GM19240 (cell line): ENCODE measurements at regions not wholly inside any gene's neighbourhood (a gene's known extent, or its start where the extent isn't known, plus 50 kb on each side); places are given as distances from the start of the nearest gene placed in this dataset.

Source experiments
- DNase-seq: peaks from one replicate; pipeline ENCODE4 v3.0.0; 2011; ENCODE audit warnings: low spot score; ENCODE audit not compliant: insufficient read length

DNA sequence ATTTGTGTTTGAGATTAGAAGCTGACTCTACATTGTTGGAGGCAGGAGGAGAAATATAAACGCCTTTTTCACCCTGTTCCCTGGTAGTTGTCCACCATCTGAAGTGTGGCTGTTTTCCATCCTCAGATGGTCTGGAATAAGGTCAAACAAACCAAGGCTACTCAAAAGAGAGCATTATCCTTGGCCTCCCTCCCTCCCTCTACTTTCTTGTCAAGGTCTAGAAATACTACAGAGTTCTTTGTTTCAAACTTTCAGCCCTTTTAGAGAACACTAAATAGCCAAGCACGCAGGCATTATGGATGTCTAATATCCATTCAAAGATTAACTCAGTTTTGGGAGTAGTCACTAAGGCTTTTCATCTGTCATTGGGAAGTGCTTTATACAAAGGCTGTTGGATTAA is 215.8 kb upstream of the ITGA4 start:
- no peak for DNase-seq

DNA sequence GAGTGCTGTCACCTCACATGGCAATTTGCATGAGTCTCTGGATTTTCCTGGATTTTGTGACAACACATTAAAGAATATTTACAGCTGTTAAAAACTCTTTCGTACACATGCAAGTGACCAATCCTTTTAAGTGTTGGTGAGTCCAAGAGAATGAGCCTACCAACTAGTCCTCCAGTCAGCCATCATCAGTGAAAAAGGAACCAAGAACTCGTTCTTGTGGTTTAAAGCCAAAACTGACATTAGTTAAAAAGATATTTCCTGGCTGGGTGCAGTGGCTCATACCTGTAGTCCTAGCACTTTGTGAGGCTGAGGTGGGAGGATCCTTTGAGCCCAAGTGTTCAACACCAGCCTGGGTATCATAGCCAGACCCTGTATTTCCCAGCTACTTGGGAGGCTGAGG is 215.4 kb upstream of the ITGA4 start:
- DNase-seq = peak; percentile 15

- no peak for DNase-seq
Measured at GRCh38 chr2:181242262-181242661, 214.9 kb upstream of the ITGA4 start.

DNA sequence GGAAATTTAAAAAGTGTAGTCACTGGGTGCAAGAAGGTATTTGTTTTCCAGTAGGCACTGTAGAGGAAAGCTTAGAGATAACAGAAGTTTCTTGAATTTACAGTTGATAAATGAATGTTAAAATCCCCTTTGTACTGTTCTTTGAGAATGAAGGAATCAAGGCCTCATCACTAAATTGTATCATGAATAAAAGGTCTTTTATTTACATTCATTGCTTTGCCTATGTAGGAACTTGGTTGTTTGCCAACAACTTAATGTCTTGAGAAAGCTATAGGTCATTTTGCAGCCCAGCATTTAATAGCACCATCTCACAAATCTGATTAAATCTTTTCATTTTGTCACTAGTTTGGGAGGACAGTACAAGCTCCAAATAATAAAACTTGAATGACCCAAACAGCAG is 213.9 kb upstream of the ITGA4 start:
- DNase-seq = no peak

GRCh38 chr2:181250691-181251090 is 206.5 kb upstream of the ITGA4 start:
- no peak for DNase-seq

DNA sequence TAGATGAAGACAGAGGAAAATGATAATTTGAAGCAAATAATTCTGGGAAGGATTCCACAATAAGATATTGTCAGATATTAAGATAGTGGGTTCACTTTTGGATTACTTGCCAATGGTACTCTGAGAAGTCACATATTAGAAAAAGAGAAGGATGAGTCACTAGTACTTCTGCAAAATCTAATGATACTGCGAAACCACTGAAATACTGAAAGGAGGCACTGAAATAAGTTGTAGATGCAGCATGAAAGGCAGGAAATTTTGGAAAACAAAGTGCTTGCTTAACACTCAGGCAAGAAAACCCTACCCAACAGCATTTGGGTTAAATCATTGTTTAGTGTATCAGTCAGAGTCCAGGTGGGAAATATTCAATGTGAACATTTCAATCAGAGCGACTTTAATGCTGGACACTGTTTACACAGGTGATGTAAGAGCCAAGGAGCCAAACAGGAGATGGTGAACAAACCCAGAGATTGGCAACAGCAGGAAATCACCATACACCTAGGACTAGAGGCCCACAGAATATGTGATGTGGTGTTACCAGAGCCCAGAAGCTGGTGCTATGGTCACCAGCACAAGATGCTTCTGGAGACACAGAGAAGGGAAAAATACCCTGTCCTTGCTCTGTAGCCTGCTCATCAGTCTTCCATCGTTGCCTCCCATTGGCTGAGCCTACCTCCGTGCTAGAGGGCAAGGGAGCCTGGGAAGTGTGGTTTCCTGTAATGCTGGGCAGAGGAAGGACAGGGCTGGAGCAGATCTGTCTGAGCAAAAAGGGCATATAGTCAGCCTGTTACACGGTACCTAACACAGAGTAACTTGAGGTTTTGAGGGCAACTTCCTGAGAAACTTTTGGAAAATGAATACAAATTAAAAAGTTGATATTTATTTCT is 204.7 kb upstream of the ITGA4 start:
- DNase-seq = no peak

- DNase-seq = no peak
Measured at GRCh38 chr2:181253438-181253837, 203.7 kb upstream of the ITGA4 start.

GRCh38 chr2:181255651-181256050 is 201.5 kb upstream of the ITGA4 start:
- no peak for DNase-seq

GRCh38 chr2:181258720-181259119 is 198.5 kb upstream of the ITGA4 start:
- no peak for DNase-seq

DNA sequence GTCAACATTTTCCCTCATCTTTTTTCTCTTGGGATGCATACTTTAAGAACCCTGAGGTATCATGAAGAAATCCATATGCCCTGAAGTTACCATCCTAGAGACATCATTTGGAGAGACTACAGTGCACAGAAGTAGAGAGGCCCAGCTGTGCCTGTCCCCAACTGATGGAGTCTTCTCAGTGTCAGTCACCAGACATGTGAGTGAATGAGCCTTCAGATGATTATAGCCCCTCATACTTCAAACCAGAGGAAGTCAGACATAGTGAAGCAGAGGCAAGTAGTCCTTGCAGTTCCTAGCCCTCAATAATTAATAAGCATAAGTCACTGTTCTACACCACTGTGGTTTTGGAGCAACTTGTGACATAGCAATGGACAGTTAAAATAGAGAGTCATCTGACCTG is 194.4 kb upstream of the ITGA4 start:
- DNase-seq = no peak

- no peak for DNase-seq
Measured at GRCh38 chr2:181264001-181264400, 193.2 kb upstream of the ITGA4 start.

- no peak for DNase-seq
Measured at GRCh38 chr2:181264441-181264840, 192.7 kb upstream of the ITGA4 start.

DNA sequence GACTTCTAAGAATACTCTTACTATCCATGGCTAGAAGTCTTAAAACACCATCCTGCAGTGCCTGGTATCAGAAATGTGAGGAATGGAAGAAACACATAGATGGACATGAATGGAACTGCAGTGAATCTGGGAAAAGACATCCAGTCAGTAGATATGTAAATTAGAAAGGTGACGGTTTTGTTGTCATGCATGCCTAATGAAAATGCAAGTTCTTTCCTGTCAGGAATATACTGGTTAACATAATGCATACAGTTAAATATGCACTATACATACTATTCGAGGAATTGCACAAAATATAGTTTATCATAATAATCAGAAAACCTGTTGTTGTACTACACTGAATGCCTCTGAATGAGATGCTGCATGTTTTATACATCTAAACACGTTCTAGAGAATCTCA is 190.6 kb upstream of the ITGA4 start:
- no peak for DNase-seq

DNA sequence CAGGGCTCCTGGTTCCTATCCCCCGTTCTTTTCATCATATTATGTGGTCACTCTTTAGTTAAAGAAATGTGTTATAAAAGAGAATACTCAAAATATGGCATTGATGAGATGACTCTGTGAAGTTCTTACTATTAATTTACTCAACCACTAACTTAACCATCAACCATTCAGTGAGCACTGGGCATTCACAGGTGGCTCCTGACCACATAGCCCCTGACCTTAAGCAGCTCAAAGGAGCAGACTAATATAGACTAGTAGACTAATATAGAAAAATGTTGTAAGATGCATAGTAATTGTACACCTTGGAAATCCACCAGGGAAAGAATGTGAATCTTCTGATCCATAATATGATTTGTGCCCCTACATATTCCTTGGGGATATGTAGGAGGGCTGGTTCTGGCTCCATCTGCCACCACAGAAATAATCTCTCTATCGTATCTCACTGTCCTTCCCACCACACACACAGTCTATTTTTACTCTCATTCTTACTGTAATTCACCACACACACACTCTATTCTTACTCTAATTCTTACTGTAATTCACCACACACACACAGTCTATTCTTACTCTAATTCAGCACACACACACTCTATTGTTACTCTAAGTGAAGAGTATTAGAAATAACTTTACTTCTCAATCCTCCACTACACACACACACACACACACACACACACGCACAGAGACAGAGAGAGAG is 188.9 kb upstream of the ITGA4 start:
- no peak for DNase-seq

- no peak for DNase-seq
Measured at GRCh38 chr2:181273986-181274385, 183.2 kb upstream of the ITGA4 start.

- no peak for DNase-seq
Measured at GRCh38 chr2:181275643-181276070, 181.5 kb upstream of the ITGA4 start.

DNA sequence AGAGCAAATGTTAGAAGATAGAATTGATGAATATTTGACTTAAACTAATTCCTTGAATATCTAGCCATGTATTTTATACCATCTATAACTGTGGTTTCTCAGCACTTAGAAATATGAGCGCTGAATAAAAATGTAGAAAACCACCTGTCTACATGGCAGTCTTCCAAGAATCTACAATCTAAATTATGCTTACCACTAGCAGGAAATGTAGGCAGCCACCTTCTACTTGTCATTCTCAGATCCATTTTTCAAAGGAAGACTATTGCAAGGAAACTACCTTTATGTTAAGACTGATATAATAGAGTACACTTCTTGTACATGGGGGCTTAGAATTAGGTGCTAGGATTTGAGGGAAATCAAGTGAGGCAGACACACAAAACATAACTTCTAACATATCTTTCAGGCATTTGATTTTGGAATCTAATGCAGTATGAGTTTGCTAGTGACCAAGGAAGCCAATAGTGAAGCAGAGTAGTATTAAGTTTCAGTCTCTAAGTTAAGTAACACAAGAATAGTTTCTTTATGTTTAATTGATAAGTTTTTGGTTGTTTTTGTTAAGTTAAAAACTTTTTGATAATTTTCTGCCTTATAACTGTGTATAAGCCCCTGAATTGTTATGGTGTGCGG is 175.9 kb upstream of the ITGA4 start:
- no peak for DNase-seq

DNA sequence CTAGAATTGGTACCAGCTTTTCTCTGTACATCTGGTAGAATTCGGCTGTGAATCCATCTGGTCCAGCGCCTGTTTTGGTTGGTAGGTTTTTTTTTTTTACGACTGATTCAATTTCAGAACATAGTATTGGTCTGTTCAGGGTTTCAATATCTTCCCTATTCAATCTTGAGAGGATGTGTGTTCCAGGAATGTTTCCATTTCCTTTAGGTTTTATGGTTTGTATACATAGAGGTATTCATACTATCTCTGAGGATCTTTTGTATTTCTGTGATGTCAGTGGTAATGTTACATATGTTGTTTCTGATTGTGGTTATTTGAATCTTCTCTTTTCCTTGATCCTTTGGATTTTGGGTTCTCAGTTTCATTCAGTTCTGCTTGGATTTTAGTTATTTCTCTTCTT is 172.1 kb upstream of the ITGA4 start:
- no peak for DNase-seq

DNA sequence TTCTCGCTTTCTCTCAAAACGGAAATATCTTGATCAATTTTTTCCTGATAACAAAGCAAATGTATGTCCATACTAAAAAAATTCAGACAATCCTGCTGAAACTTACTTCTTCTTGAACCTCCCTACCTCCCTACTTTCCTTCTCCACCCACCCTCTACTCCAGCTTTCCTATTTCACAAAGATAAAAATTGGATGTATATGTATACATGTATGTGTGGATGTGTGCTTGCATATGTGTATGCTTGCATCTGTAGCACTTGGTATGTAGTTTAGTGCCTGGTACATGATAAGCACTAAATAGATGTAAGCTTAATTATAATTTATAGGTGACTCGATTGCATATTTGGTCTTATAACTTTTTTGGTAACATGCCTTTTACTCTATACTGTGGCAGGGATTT is 167.5 kb upstream of the ITGA4 start:
- DNase-seq = no peak

DNA sequence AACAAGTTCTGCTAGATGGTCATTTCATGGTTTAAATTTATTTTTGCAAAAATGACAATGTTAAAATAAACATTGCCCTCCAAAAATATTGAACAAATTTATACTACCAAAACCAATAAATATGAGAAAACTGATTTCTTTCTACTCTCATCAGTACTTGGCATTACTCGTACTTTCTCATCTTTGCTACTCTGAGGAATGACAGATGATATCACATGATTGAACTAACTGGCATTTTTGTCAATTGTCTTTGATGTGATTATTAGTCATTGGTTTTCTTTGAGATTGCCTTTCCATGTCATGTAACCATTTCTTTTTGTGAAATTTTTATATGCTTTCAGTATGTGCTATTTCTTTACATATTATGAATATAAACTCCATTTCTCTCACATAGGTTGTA is 167.0 kb upstream of the ITGA4 start:
- DNase-seq = no peak

DNA sequence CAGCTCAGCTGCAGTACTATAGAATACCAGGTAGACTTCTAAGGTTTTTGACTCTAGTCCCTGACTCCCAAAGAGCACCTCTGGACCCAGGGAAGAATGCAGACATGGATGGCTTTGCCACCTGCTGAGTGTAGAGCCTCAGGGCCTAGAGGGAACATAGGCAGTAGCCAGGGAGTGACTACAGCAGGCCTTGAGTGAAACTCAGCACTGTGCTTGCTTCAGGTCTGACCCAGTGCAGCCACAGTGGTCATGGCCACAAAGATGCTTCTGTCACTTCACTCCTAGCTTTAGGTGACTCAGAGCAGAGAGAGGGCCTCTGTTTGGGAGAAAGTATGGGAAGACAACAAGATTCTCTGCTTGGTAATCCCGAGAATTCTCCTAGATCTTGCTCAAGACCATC is 162.2 kb upstream of the ITGA4 start:
- no peak for DNase-seq

GRCh38 chr2:181300600-181301291 is 156.4 kb upstream of the ITGA4 start:
- no peak for DNase-seq
